Loucy (cell line): ENCODE measurements at regions not wholly inside any gene's neighbourhood (a gene's known extent, or its start where the extent isn't known, plus 50 kb on each side); places are given as distances from the start of the nearest gene placed in this dataset.

ENCODE experiments used
- CTCF ChIP-seq: fragments of 200-600 bp; sonication (generic); conservative IDR thresholded peaks from 2 replicates; pipeline ENCODE4 v1.5.1; 2014; ENCODE audit warnings: mild to moderate bottlenecking, antibody characterized with exemption, low read length
- EZH2phosphoT487 ChIP-seq: fragments of 200-600 bp; IDR thresholded peaks from 2 replicates; pipeline ENCODE4 v1.6.1; 2018; ENCODE audit warnings: antibody characterized with exemption, mild to moderate bottlenecking, moderate library complexity, borderline replicate concordance

DNA sequence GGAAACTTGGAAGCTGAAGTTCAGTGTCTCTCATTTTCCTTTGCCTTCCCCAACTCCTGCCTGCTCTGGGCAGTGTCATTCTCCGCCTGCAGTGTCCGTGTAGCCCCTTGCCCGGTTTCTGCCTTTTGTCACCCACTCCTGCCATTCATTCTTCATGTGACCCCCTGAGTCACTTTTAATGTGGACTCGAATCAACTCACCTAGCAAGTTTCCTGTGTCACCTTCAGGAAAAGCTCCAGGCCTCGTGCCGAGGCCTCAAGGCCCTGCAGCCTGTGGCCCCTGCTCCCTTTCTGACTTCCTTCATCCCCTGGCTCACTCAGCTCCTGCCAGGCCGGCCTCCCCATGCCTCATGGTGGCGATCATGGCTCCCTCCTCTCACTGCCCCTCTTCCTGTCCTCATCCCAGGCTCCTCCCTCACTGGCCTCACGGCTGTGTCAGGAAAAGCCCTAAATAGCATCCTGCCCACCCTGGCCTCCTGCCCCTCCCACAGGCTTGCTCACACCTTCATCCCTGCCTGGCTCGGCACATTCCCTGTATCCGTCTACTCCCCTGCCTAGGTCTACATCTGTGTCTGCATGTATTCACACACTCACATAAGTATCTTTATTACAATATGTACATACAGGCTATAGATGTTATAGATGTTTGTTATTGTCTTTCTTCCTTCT, 294.9 kb downstream of the MED10 start:
- TF ChIP-seq CTCF (no peak), EZH2phosphoT487 (no peak)
